ENCODE measurements at regions not wholly inside any gene's neighbourhood (a gene's known extent, or its start where the extent isn't known, plus 50 kb on each side); places are given as distances from the start of the nearest gene placed in this dataset.

DNA sequence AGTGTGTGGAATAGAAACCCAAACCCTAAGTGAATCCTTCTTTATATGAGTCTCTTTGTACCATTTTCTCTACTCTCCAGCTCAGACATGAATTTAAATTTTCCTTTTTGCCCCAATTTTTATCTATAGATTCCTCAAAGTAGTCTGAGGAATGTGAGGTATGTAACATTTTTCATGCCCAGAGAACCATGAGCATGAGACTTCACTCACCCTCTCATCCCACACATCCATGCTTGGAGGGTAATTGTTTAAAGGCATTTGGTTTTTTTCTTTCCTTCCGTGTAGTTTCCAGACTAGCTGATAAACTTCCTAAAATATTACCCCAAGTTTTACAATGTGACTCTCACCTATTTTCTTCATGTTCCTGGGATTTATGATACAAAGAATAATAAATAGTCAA lies 2056.8 kb upstream of the CELF4 start:
- TF ChIP-seq FOXA1 (IDR thresholded peaks at IDR 0.05) = no peak
- TF ChIP-seq SP1 (IDR thresholded peaks at IDR 0.05) = no peak
- no peak for TF ChIP-seq FOXM1 (IDR thresholded peaks at IDR 0.05; ENCODE audit: borderline replicate concordance)

Measured in HEK293T (cell line).